ENCODE measurements at regions not wholly inside any gene's neighbourhood (a gene's known extent, or its start where the extent isn't known, plus 50 kb on each side); places are given as distances from the start of the nearest gene placed in this dataset.
"Not testable (repeated sequence)": the region's sequence is repeated elsewhere in the genome, so short reads cannot be mapped to it uniquely, and the experiment has no call there.

DNA sequence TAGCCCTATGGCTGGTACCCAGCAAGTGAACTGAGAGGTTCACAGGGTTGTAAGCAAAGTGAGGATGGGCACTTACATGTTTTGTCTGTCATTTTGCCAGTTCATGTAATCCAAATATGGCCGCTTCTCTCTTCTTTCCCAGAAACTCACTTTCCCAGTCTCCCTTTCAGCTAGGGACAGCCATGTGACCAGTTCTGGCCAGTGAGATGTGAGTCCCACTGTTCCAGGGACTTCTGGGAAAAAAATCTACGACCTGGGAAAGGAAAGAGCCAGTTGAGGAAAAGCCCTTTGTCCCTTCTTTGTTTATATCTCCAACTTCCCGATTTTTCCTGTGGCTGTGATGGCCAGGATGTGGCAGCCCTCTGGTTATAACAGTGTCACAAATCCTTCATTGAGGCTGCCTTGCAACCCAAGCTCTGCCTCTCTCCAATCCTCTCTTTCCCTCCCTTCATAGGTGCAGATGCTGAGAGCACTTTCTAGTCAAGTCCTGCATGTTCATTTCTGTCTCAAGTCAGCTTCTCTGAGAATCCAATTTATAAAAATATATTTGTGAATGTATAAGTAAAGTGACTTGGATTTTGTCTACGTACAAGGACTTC lies 148.6 kb upstream of the ZFP64 start:
- no peak for DNase-seq (ENCODE audit: extremely low read depth, low read depth, low spot score)

GRCh38 chr20:52332649-52333250 lies 141.2 kb upstream of the ZFP64 start:
- DNase-seq (ENCODE audit: extremely low read depth, low read depth, low spot score) = no peak

DNA sequence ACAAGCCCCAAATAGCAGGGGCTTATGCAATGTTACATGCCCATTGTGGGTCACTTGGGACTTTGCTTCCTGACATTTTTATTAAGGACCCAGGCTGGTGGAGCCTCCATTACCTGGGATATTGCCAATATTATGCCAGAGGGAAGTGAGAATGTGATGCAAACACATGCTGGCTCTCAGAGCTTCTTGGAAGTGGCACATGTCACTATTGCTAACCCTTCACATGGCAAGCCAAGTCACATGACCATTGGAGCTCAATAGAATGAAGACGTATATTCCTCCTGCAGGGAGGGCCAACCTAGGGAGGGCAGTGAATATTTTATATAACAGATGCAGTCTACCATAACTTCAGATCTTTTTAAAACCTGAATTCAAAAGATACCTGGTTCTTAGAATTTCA lies 140.7 kb upstream of the ZFP64 start:
- DNase-seq (ENCODE audit: extremely low read depth, low read depth, low spot score) = no peak

GRCh38 chr20:52331655-52332054 lies 140.1 kb upstream of the ZFP64 start:
- DNase-seq (ENCODE audit: extremely low read depth, low read depth, low spot score) = no peak

DNA sequence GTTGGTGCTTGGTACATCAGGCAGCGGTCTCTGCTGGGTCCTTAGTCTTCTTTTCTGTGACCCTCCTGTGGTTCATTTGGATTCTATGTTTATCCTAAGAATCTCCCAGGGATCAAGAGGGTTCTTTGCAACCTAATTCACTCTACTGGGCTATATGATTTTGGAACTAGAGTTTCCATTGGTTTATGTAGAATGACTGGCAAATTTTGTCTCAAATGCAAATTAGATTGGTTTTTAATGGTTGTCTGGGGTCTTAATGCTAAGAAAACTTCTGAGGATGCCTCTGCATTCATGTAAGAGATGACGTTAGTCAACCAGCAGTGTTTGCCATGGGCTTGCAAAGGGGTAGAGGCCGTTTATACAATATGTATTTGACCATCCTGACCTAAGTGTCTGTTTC lies 129.8 kb upstream of the ZFP64 start:
- no peak for DNase-seq (ENCODE audit: extremely low read depth, low read depth, low spot score)

DNA sequence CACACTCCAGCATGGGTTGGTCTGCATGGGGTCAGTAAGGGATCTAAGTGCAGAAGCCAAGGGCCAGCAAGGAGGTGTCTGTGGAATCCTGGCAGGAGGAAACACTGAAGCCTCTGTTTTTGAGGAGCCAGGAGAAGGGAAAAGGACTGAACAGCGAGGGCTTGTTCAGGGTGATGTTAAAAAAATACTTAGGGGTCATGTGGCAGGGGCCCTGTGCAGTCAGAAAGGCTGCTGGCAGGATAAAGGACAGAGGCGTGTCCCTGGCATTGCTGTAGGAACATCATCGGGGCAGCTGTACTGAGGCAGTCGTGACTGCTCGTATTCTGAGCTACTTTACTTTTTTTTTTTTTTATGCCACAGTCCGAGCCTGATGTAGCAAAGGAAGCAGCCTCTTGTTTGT lies 127.1 kb upstream of the ZFP64 start:
- no peak for DNase-seq (ENCODE audit: extremely low read depth, low read depth, low spot score)

- DNase-seq (ENCODE audit: extremely low read depth, low read depth, low spot score) = no peak
Measured at GRCh38 chr20:52313341-52313963, 121.9 kb upstream of the ZFP64 start.

GRCh38 chr20:52312132-52312729 lies 120.7 kb upstream of the ZFP64 start:
- peak; percentile 54 for DNase-seq (ENCODE audit: extremely low read depth, low read depth, low spot score)

- DNase-seq (ENCODE audit: extremely low read depth, low read depth, low spot score) = no peak
Measured at GRCh38 chr20:52311209-52311794, 119.7 kb upstream of the ZFP64 start.

- DNase-seq (ENCODE audit: extremely low read depth, low read depth, low spot score) = no peak
Measured at GRCh38 chr20:52309181-52309580, 117.6 kb upstream of the ZFP64 start.

- no peak for DNase-seq (ENCODE audit: extremely low read depth, low read depth, low spot score)
Measured at GRCh38 chr20:52306477-52306876, 114.9 kb upstream of the ZFP64 start.

GRCh38 chr20:52305858-52306257 lies 114.3 kb upstream of the ZFP64 start:
- DNase-seq (ENCODE audit: extremely low read depth, low read depth, low spot score) = no peak

DNA sequence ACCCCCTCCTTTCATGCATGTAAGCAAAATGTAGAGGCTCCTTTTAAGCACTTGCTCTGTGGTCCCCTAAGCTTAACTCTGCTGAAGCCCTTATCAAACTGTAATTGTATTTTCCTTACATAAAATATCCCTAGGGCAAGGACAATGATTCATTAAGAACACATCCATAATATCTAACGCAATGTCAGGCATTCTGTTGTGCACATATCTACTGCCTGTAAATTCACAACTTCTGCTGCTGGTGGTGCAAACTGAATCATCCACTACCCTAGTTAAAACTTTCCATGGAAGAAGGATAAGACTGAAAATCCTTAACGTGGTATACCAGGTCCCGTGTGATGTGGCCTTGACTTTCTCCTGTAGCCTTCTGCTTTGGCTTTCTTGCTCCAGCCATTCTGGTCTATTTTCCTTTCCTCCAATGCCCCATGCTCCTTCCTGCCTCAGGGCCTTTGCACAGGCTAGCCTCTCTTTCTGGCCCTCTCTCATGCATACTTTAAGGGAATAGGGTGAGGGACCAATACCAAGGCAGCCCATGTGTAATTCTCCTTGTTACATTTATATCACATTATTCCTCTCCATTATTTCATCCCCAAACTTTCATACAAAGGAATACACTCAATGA lies 113.6 kb upstream of the ZFP64 start:
- DNase-seq (ENCODE audit: extremely low read depth, low read depth, low spot score) = no peak

GRCh38 chr20:52303281-52303950 lies 111.8 kb upstream of the ZFP64 start:
- DNase-seq (ENCODE audit: extremely low read depth, low read depth, low spot score) = no peak

DNA sequence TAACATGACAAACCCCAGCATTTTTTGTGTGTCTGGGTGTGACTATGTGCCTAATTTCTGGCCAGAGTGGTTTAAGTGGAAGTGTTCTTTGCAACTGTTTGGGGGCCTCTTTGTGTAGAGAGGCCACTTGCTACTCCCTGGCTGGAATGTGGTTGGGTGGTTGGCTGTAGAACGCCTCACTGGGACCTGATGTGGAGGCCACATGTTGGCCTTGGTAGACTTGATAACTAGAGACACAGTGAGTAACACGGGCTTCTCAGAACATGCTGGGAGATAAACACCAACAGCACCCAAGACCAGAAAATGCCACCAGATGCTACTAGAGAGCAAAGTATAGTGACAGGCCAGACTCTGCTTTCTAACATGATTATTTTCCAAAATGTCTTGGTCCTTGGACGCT lies 111.2 kb upstream of the ZFP64 start:
- DNase-seq (ENCODE audit: extremely low read depth, low read depth, low spot score) = no peak

- DNase-seq (ENCODE audit: extremely low read depth, low read depth, low spot score) = not testable (repeated sequence)
Measured at GRCh38 chr20:52302051-52302450, 110.5 kb upstream of the ZFP64 start.

DNA sequence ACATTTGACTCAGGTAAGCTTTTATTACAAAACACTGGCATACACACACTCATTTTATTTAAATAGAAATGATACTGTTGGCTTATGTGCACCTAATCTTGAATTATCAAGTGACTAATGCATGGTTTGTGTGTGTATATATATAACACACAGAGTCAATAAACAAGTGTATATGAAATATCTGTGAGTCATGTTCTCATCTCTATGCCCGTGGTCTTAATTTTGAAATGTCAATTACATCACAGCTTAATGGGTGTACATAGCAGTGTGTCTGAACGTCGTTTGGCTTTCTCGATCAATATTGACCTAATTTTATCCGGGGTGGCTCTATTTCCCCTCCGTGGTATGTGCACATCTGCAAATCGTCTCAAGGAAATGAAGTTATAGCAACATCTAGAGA lies 104.0 kb upstream of the ZFP64 start:
- no peak for DNase-seq (ENCODE audit: extremely low read depth, low read depth, low spot score)

DNA sequence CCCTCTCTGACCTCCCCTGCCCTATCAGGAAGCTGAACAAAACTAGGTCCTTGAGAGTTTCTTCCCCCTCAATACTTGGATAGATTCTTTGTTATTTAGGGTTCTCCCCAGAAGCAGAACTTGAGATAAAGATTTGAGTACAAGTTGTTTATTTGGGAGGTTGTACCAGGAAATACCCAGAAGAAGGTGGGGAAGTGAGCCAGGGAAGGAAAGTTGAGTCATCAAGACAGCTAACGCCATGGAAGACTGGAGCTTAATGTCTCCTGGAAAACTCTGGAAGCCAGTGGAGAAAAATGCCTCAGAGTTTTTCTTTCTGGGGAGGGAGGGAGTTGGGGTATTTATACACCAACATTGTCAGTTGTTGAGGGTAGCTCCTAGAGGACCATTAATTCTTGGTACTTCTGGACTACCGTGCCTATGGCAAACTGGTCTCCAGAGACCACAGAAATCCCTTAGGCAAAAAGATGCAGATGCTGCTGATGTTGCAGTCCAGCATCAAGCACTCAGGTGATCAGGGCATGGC lies 102.6 kb upstream of the ZFP64 start:
- peak; percentile 22 for DNase-seq (ENCODE audit: extremely low read depth, low read depth, low spot score)

- DNase-seq (ENCODE audit: extremely low read depth, low read depth, low spot score) = no peak
Measured at GRCh38 chr20:52291109-52291508, 99.5 kb upstream of the ZFP64 start.

DNA sequence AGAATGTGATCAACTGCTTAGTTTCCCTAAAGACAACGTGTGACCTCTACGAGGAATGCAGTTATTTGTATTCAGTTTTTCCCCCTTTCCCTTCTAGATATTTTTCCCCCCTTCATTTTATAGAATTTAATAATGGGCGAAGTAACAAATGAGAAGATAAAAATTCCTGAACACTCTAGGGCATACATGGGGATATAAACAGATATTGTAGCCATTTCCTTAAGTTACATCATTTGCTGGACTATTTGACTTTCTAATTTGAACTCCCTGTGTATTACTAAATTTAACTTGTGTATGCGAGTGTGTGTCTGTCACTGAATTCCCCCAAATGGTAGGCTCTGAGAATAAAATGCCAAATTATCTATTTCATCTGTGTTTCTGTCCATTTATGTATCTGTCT lies 99.0 kb upstream of the ZFP64 start:
- DNase-seq (ENCODE audit: extremely low read depth, low read depth, low spot score) = no peak

Measured in glomerular endothelial cell (primary cell).